GM19395 (cell line): ENCODE measurements at regions not wholly inside any gene's neighbourhood (a gene's known extent, or its start where the extent isn't known, plus 50 kb on each side); places are given as distances from the start of the nearest gene placed in this dataset.
"Not testable (repeated sequence)": the region's sequence is repeated elsewhere in the genome, so short reads cannot be mapped to it uniquely, and the experiment has no call there.

Experiments used
- ATAC-seq: cut with Tn5 transposase; IDR thresholded peaks from one replicate; pipeline ENCODE4 v1.9.1; 2021; ENCODE audit warnings: mild to moderate bottlenecking, moderate library complexity; ENCODE audit not compliant: unreplicated experiment

- ATAC-seq, result no peak
Observed at GRCh38 chr5:12217039-12217438, 312.8 kb upstream of the CTNND2 start.

GRCh38 chr5:12214267-12215015, 310.2 kb upstream of the CTNND2 start:
- ATAC-seq, result no peak

- ATAC-seq, result no peak
Observed at GRCh38 chr5:12208366-12209100, 304.3 kb upstream of the CTNND2 start.

- no peak for ATAC-seq
Observed at GRCh38 chr5:12204761-12205160, 300.5 kb upstream of the CTNND2 start.

GRCh38 chr5:12193536-12193935, 289.3 kb upstream of the CTNND2 start:
- no peak for ATAC-seq

- ATAC-seq, result no peak
Observed at GRCh38 chr5:12183003-12183402, 278.8 kb upstream of the CTNND2 start.

- ATAC-seq, result no peak
Observed at GRCh38 chr5:12177851-12178250, 273.6 kb upstream of the CTNND2 start.

GRCh38 chr5:12177225-12177624, 273.0 kb upstream of the CTNND2 start:
- no peak for ATAC-seq

GRCh38 chr5:12175914-12176585, 271.8 kb upstream of the CTNND2 start:
- no peak for ATAC-seq

GRCh38 chr5:12174734-12175133, 270.5 kb upstream of the CTNND2 start:
- no peak for ATAC-seq

GRCh38 chr5:12169536-12169935, 265.3 kb upstream of the CTNND2 start:
- ATAC-seq, result no peak

- ATAC-seq, result no peak
Observed at GRCh38 chr5:12162863-12163262, 258.6 kb upstream of the CTNND2 start.

GRCh38 chr5:12147513-12147912, 243.3 kb upstream of the CTNND2 start:
- ATAC-seq, result no peak

- no peak for ATAC-seq
Observed at GRCh38 chr5:12141496-12141895, 237.2 kb upstream of the CTNND2 start.

GRCh38 chr5:12133520-12133919, 229.3 kb upstream of the CTNND2 start:
- no peak for ATAC-seq

GRCh38 chr5:12131020-12131419, 226.8 kb upstream of the CTNND2 start:
- not testable (repeated sequence) for ATAC-seq

GRCh38 chr5:12125895-12126294, 221.6 kb upstream of the CTNND2 start:
- ATAC-seq, result no peak

- no peak for ATAC-seq
Observed at GRCh38 chr5:12119657-12120056, 215.4 kb upstream of the CTNND2 start.

- no peak for ATAC-seq
Observed at GRCh38 chr5:12114075-12114474, 209.8 kb upstream of the CTNND2 start.

- no peak for ATAC-seq
Observed at GRCh38 chr5:12113062-12113461, 208.8 kb upstream of the CTNND2 start.

GRCh38 chr5:12111261-12111660, 207.0 kb upstream of the CTNND2 start:
- no peak for ATAC-seq

GRCh38 chr5:12110629-12111028, 206.4 kb upstream of the CTNND2 start:
- ATAC-seq, result no peak
